ENCODE measurements at regions not wholly inside any gene's neighbourhood (a gene's known extent, or its start where the extent isn't known, plus 50 kb on each side); places are given as distances from the start of the nearest gene placed in this dataset.

- TF ChIP-seq CTCF (IDR thresholded peaks at IDR 0.05): no peak
- no peak for TF ChIP-seq RAD21 (IDR thresholded peaks at IDR 0.05; ENCODE audit: low read length)
- TF ChIP-seq RCOR1 (IDR thresholded peaks at IDR 0.05; ENCODE audit: low read length): no peak
- TF ChIP-seq FOXM1 (IDR thresholded peaks at IDR 0.05; ENCODE audit: low read depth): no peak
- TF ChIP-seq RXRA (IDR thresholded peaks at IDR 0.05; ENCODE audit: borderline replicate concordance, low read depth): no peak
Measured at GRCh38 chr3:159528251-159528895, 460.3 kb upstream of the IL12A start.
